ENCODE measurements at regions not wholly inside any gene's neighbourhood (a gene's known extent, or its start where the extent isn't known, plus 50 kb on each side); places are given as distances from the start of the nearest gene placed in this dataset.
A peak's percentile ranks its signal among the peaks of the same experiment; 100 is the strongest.

DNA sequence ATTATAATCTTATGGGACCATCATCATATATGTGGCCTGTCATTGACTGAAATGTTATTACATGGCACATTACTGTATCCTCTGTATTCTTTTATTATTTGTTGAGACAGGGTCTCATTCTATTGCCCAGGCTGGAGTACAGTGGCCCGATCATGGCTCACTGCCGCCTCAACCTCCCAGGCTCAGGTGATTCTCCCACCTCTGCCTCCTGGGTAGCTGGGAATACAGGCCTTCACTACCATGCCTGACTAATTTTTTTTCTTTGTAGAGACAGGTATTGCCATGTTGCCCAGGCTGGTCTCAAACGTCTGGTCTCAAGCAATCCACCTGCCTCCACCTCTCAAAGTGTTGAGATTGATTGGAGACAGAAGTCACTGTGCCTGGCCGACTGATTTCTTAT lies 153.2 kb downstream of the RASSF9 start:
- no peak for DNase-seq

DNA sequence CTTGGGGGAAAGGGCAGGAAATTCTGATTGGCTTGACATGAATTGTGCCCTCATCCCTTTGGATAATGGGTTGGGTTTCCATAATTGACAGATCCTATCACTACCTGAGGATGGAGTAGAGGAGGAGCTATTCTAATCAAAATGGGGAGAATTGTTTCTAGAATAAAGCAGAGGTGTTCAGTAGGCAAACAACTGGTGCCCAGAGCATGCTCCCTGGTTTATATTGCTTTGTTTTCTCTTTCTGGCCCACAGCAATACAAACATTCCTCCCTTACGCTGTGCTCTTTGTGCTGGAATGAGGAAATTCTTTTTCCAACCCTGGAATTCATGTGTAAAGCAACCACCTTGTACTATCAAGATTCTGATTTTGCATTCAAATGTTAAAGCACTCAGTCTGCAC lies 147.4 kb downstream of the RASSF9 start:
- DNase-seq, result no peak

DNA sequence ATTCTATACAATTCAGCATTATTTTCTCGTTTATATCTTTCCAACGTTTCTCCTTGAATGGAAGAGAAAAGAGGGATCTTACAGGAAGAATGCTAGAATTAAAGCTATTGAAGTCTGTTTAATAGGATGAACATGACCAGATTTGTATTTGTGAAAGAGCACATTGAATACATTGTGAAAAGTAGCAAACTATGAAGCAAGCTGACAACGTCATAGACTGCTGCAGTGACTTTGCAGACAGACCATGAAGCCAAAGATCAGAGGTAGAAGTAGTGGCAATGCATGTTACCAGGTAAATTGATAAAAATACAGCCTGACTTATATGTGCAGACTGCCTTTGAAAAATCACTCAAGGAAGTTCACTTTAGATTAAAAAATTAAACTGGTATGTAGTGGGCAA lies 146.1 kb downstream of the RASSF9 start:
- DNase-seq, result no peak

DNA sequence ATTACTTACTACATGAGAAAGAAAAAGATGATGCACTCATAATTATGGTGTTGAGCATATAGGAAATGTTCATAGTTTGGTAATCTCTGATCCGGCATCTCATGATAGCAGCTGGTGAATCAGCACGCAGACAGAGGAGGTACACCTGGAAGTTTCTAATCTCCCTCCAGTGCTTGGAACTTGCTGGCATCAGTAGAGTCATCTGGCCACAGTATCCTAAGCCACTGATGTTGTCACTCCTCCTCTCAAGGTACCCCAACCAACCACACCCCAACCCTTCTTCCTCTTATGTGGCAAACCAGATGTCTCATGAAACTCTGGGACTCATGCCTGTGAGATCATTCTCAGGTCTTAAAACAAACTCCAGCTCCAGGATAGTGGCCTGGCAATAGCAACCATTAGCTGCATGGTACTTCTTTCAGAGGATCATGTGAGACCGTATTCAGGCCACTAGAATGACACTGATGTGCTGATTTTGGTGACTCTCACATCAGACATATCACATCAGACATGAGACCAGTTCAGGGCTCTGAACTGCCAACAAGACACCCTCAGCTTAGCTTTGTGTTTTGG lies 143.0 kb downstream of the RASSF9 start:
- no peak for DNase-seq

DNA sequence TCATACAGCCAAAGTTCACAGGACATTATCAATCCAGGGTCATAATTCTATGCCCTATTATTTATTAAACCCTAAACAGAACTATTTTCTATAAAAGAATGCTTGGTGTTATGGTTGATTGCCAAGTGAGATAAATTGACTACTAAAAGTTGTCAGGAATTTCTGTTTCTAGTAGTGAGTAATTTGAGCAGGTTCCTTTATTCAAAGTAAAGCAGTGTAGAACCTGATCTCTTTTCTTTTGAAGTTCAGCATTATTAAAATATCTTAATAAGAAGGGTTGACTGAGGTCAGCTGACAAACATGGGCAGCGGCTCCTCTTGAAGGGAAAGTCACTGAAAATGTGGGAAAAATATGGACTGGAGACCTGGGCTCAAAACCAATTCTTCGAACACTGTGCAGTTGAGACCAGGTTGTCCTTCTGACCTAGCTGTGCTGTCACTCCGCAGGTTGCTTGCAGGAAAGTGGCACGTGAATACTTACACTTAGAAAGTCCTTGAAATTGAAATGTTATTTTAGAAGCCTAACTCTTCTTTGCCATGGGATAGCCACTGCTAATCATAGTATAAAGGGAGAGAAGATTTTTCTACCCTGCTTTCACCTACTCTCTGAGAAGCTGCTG lies 141.0 kb downstream of the RASSF9 start:
- no peak for DNase-seq

DNA sequence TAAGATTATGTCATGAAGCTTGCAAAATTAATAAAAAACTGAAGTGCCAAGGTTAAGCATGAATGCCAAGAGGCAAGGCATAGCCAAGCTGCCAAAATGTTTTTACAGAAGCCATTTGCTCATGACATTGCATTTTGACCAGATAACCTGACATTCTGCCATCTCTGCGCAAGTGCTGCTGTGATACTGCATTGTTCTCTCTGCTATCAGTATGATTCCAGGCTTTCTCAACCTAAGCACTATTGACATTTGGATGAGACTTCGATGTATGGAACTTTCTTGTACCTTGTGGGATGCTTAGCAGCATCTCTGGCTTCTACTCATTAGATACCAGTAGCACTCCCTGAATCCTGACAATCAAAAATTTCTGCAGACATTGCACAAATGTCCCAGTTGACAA lies 139.2 kb downstream of the RASSF9 start:
- DNase-seq, result peak in 1 of 14 donors; percentile 18

DNA sequence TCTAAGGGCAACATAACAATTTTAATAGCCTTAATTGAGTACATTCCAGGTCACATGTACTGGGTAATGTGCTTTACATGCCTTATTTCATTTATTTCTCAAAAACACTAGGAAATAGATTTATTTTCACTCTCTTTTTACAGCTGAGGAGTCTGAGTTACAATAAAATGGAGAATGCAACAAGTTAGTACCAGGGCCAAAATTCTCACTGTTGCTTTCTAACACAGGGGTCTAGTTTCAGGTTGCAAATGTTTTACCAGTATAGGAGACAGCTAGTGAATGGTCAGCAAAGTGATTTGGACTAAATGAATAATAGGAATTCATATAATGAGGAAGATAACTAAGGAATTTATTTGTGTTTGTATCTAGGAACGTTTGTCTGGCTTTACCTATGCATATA lies 137.3 kb downstream of the RASSF9 start:
- no peak for DNase-seq

DNA sequence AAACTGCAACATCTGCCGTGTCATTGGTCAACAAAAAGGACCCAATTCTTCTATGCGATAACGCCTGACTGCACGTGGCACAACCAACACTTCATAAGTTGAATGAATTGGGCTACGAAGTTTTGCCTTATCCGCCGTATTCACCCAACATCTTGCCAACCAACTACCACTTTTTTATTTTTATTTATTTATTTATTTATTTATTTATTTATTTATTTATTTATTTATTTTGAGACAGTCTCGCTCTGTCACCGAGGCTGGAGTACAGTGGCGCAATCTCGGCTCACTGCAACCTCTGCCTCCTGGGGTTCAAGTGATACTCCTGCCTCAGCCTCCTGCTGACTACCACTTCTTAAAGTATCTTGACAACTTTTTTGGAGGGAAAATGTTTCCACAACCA lies 127.4 kb downstream of the RASSF9 start:
- no peak for DNase-seq

DNA sequence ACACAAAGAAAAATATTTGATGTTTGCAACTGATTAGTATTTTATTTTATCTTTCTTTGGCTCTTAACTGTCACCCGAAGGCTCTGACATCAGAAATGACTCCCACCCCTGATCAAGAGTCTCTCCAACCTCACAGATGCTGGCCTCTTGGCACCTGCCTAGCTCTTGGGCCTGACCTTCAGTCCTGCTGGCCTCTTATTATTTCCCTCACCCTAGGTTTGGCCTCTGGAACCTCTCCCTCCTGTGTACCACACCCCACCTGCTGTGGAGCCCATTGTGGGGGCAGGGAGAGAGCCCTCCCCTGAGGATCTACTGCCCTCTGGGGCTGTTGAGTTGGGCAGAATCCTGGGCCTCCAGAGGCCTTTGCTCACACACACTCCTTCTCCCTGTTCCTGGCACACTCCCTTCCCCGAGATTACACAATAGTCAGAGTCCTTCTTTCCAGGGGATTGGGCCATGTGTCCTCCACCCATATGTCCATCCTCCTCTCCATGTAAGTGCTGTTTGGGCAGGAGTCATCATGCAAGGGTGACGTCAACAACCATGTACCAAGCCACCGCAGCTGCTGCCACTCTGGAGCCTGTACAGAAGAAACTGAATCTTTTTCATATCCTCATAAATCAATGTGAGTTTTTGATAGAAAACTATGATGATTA lies 124.3 kb downstream of the RASSF9 start:
- DNase-seq, result no peak

DNA sequence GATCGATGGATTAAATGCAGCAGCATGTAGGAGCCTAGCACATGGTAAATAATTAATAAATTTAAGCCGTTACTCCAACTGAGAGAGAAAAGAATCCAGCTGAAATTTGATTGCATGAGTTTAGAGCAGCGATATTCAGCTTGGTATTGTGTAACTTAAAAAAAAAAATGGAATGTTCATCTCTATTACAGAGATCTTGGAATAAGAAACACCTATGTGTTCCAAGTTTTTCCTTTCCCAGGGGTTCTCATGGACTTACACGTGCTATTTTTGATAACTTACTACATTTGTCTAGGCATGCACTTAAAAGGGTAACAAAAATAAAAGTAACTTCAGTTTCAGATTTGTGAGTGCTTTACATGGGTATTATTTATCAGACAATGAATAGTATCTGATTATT lies 122.8 kb downstream of the RASSF9 start:
- DNase-seq, result no peak

DNA sequence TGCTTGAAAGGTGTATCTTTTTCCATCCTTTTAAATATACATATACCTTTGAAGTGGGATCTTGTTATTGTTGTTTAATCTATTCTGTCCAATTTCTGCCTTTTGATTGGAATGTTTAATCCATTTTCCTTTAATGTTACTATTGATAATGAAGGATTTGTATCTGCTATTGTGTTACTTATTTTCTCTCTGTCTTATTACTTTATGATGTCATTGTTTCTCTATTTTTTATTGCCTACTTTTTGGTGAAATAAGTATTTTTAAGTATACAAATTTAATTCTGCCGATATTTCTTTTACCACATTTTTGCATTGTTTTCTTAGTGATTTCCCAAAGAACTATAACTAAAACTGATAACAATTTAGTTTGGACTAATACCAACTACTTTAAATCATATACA lies 121.8 kb downstream of the RASSF9 start:
- DNase-seq, result no peak

DNA sequence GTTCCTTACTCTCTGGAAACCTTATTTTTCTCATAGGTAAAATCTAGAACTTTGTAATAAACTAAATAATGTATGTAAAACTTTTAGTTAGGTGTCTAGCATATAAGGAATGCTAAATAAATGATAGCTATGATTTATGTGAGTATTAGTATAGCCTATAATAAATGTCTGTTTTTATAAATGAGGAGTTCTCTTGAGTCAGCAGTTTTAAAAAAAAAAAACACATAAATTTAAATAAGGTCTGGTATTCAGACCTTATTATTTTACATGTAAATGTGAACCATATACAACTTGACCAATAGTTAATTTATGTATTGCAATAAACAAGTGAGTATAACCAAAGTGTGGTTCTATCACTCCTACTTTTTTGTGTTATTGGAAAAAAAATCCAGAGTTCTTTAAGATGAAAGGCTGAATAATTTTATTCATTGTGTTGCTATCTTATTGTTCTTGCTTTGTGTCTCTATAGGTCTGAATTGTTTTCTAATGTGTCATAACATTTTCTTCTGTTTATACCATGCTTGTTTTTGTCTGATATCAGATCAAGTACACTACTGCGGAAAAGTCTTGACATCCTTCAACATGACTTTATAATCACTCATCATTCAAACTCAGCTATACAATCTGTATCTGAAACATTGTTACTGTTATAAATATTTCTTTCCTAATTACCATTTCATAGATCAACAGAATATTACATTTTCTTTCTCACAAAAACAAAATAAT lies 115.7 kb downstream of the RASSF9 start:
- DNase-seq, result no peak

DNA sequence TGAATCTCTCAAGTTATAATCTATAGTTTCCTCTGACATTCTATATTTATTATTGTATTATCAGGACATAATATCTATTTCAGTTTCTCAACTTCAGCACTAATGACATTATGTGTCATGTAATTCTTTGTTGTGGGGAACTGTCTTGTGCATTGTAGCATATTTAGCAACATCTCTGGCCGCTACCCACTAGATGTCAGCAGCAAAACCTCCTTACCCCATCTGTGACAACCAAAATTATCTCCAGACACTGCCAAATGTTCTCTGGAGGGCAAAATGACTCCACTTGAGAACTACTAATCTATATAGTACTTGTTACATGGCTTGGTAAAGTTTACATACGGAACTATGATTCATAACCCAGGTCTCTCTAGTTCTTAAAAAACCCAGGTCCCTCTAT lies 110.2 kb downstream of the RASSF9 start:
- peak in 1 of 14 donors; percentile 44 for DNase-seq

DNA sequence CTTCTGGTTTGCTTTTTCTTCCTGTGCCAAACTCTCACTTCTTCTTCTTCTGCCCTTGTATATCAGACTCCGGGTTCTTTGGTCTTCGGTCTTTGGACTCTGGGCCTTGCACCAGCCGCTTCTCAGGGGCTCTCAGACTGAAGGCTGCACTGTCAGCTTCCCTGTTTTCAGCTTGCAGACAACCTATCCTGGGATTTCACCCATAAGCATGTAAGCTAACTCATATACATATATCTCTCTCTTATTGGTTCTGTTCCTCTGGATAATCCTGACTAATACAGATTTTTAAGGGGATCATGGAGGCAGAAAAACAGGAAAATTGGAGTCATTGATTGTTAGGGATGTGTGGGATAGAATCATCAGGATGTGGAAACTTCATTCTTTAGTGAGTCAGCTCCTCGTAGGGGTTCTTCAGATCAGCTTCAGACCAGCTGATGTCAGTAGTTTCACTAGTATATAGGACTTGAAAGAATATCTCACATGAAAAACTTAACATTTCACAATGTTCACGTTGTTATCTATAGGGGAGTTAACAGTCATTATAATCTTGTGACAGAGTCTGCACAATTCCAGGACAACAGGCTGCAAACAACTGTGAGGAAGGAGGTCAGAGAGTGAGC lies 102.9 kb downstream of the RASSF9 start:
- DNase-seq, result no peak

DNA sequence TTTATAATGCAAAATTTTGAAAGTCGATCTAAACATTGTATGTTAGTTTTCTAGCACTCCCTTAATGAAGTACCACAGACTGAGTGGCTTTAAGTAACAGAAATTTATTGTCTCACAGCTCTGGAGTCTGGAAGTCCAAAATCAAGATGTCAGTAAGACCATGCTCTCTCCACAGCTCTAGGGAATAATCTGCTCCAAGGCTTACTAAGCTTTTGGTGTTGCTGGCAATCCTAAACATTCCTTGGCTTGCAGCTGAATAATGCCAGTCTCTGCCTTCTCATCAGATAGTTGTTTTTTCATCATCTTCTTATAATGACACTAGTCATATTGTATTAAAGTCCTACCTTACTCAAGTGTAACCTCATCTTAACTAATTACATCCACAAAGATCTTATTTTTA lies 102.2 kb downstream of the RASSF9 start:
- no peak for DNase-seq

DNA sequence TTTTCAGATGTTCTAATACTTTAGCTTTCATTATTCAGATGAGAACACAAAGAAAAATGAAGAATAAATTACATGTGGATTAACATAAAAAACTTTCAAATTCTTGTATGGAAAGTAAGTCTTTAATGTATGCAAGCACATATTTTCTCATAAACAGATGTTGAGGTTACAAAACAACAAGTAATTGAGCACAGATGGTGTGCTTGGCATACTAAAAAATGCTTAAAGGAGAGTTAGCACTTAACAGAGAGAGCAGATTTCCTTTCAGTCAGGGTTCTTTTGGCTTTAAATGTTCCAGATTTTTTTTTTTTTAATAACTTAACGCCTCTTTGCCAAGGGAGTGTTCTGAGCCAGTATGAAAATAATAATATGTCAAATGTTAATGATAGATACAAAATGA lies 96.0 kb downstream of the RASSF9 start:
- peak in 1 of 14 donors; percentile 8 for DNase-seq

DNA sequence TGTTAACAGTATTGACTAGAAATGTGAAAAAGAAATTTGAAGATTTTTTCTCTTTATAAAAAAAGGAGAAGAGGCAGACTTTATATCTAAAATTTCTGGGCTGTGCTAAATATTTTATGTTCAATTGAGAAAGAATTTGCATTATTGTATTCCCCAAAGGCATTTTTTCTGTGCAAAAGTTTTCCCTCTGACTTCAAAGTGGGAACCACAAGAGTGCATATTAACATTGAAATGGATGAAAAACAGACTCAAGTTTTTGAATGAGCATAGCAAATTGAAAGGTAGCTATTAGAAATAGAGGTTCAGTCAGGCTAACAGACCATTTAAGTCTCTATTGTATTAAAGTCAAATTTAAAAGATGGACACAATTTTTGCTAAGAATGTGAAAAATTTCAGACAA lies 95.2 kb downstream of the RASSF9 start:
- no peak for DNase-seq

DNA sequence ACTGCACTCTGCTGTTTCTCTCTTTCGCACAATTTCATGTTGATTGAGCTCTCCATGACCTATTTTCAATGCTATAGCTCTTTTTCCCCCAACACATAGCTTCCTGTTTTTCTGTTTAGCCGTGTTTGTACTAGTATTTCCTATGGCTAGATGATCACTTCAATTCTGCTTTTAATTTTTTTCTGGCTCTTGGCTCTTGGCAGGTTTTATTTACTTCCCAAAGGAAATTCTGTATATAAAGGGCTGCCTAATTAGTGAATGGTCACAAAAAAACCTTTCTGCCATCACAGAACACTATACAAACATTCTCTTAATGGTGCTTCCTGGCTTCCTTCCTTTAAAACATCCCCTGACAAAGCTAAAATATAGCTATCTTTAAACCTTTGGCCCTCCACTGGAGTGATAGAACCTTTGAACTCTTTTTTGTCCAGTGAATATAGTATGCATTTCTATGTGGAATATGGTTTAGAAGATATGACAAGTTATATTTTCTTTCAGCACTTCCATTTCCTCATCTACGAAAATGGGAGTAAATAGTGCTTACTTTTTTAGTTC lies 88.2 kb downstream of the RASSF9 start:
- no peak for DNase-seq
